ENCODE measurements at regions not wholly inside any gene's neighbourhood (a gene's known extent, or its start where the extent isn't known, plus 50 kb on each side); places are given as distances from the start of the nearest gene placed in this dataset.

DNA sequence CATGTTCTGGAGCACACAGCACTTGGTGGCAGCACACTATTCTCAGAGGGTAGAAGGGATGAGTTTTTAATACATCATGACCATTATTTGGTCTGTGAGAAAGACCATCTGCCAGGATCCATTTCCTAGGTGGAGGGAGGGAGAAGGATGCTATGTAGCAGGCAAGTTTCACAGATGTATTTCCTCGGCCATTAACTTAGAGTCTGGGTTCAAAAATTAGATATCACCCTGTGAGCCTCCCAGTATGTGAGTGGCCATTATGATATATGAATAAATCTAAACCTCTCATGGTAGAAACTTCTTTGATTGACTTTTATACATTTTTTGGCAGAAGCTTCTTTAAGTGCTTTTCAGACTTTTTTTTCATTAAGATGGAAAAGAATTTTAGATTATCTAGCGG, 133.9 kb downstream of the SREK1 start:
- Histone ChIP-seq H2AK5ac (ENCODE audit: insufficient read length, low read length) (no peak overlapping the region), H3K27ac (ENCODE audit: insufficient read length, low read depth, low read length) (no peak overlapping the region), H3K23me2 (ENCODE audit: insufficient read length, low read depth, low read length, poor library complexity, severe bottlenecking) (no peaks in the 10 kb centered on the region), H2BK15ac (ENCODE audit: low read depth, low read length) (no peak overlapping the region), H3K27me3 (ENCODE audit: insufficient read depth, low read length) (no peaks in the 10 kb centered on the region), H2AFZ (ENCODE audit: low read length) (no peak overlapping the region), H3K9me3 (ENCODE audit: control insufficient read depth, low read depth, low read length) (no peaks in the 10 kb centered on the region), H4K91ac (ENCODE audit: insufficient read length, low read depth, low read length) (no peak overlapping the region), H3K56ac (ENCODE audit: insufficient read length, low read depth, low read length) (no peak overlapping the region), H3K79me1 (ENCODE audit: insufficient read depth, low read depth, low read length, poor library complexity, severe bottlenecking) (no peaks in the 10 kb centered on the region), H2BK5ac (ENCODE audit: insufficient read length, low read length) (no peak overlapping the region), H4K5ac (ENCODE audit: insufficient read length, low read depth, low read length) (no peak overlapping the region), H4K20me1 (ENCODE audit: control insufficient read depth, insufficient read depth, insufficient read length) (no peaks in the 10 kb centered on the region), H3K9ac (ENCODE audit: extremely low read depth, insufficient read length, low read length) (no peak overlapping the region), H3K23ac (ENCODE audit: insufficient read length, low read depth, low read length) (no peak overlapping the region), H3T11ph (ENCODE audit: low read length) (no peak overlapping the region), H2BK20ac (ENCODE audit: low read depth, low read length, poor library complexity, severe bottlenecking) (no peak overlapping the region), H3K4me2 (ENCODE audit: insufficient read depth, insufficient read length, low read length) (no peak overlapping the region), H3K14ac (ENCODE audit: insufficient read depth, low read length) (no peak overlapping the region), H3K18ac (ENCODE audit: insufficient read length, low read depth, low read length) (no peak overlapping the region), H3K4me1 (ENCODE audit: insufficient read depth, low read length) (no peaks in the 10 kb centered on the region), H2BK120ac (ENCODE audit: low read depth, low read length, poor library complexity, severe bottlenecking) (no peak overlapping the region), H4K8ac (replicated peaks; ENCODE audit: insufficient read length, low read depth, low read length) (no peak overlapping the region), H3K79me2 (ENCODE audit: insufficient read depth, low read length) (no peaks in the 10 kb centered on the region), H2BK12ac (ENCODE audit: insufficient read length, low read depth, low read length) (no peak overlapping the region), H3K4ac (ENCODE audit: low read depth, low read length) (no peak overlapping the region)
- Mint-ChIP-seq H3K36me3 (ENCODE audit: insufficient read depth in 1 of 3, low read depth in 3 of 3) (no peaks in the 10 kb centered on the region), H3K4me1 (no peaks in the 10 kb centered on the region; a peak in 1 of 4 replicates), H3K27me3 (ENCODE audit: low read depth) (peaks cover 2% of the 10 kb centered on the region; the same call in 1 of the 2 replicates), H3K27ac (no peak overlapping the region), H3K9me3 (no peaks in the 10 kb centered on the region), H3K4me3 (no peak overlapping the region)
- no peak for DNase-seq
- TF ChIP-seq, protein P1, sequence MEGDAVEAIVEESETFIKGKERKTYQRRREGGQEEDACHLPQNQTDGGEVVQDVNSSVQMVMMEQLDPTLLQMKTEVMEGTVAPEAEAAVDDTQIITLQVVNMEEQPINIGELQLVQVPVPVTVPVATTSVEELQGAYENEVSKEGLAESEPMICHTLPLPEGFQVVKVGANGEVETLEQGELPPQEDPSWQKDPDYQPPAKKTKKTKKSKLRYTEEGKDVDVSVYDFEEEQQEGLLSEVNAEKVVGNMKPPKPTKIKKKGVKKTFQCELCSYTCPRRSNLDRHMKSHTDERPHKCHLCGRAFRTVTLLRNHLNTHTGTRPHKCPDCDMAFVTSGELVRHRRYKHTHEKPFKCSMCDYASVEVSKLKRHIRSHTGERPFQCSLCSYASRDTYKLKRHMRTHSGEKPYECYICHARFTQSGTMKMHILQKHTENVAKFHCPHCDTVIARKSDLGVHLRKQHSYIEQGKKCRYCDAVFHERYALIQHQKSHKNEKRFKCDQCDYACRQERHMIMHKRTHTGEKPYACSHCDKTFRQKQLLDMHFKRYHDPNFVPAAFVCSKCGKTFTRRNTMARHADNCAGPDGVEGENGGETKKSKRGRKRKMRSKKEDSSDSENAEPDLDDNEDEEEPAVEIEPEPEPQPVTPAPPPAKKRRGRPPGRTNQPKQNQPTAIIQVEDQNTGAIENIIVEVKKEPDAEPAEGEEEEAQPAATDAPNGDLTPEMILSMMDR (conservative IDR thresholded peaks at IDR 0.05) = no peak
- WGBS (ENCODE audit: extremely low coverage, insufficient read length, low lambda C conversion rate) = no CpG with 5 or more reads among the region's 2 CpGs

All from H9 (cell line).